Mesendoderm (in vitro differentiated cells): ENCODE measurements at regions not wholly inside any gene's neighbourhood (a gene's known extent, or its start where the extent isn't known, plus 50 kb on each side); places are given as distances from the start of the nearest gene placed in this dataset.
"Not testable (repeated sequence)": the region's sequence is repeated elsewhere in the genome, so short reads cannot be mapped to it uniquely, and the experiment has no call there.

Experiments used
- DNase-seq: peaks from one replicate; pipeline ENCODE4 v3.0.0; 2013
- H2AK5ac ChIP-seq: 2 replicates; pipeline ENCODE4 v1.6.1; 2013; ENCODE audit warnings: low read length, inconsistent platforms
- H2BK120ac ChIP-seq: 2 replicates; pipeline ENCODE4 v1.6.1; 2013; ENCODE audit warnings: low read depth, mild to moderate bottlenecking, low read length, moderate library complexity, mixed read lengths
- H2BK15ac ChIP-seq: replicated peaks from 2 replicates; pipeline ENCODE4 v1.6.1; 2013; ENCODE audit warnings: low read depth, mild to moderate bottlenecking, moderate library complexity
- H2BK5ac ChIP-seq: 2 replicates; pipeline ENCODE4 v1.6.1; 2013; ENCODE audit warnings: low read length, inconsistent platforms
- H3K18ac ChIP-seq: 2 replicates; pipeline ENCODE4 v1.6.1; 2013; ENCODE audit warnings: mild to moderate bottlenecking, low read length, mixed read lengths
- H3K23ac ChIP-seq: one replicate; pipeline ENCODE4 v1.6.1; 2013; ENCODE audit warnings: low read length
- H3K27ac ChIP-seq: 2 replicates; pipeline ENCODE4 v1.5.1; 2013; ENCODE audit warnings: low read depth, mild to moderate bottlenecking, inconsistent platforms, low read length, moderate library complexity
- H3K27me3 ChIP-seq: 2 replicates; pipeline ENCODE4 v1.6.1; 2013; ENCODE audit warnings: low read length, control low read depth, mild to moderate bottlenecking, inconsistent platforms; ENCODE audit not compliant: insufficient read depth, poor library complexity
- H3K36me3 ChIP-seq: 2 replicates; pipeline ENCODE4 v1.6.1; 2013; ENCODE audit warnings: low read length, inconsistent platforms; ENCODE audit not compliant: control insufficient read depth, insufficient read depth
- H3K4ac ChIP-seq: one replicate; pipeline ENCODE4 v1.6.1; 2013; ENCODE audit warnings: low read depth, mild to moderate bottlenecking, low read length, moderate library complexity
- H3K4me1 ChIP-seq: 2 replicates; pipeline ENCODE4 v1.6.1; 2013; ENCODE audit warnings: low read depth, low read length, inconsistent platforms; ENCODE audit not compliant: control insufficient read depth
- H3K4me2 ChIP-seq: 2 replicates; pipeline ENCODE4 v1.6.1; 2013; ENCODE audit warnings: low read length
- H3K4me3 ChIP-seq: 2 replicates; pipeline ENCODE4 v1.5.1; 2013; ENCODE audit warnings: mild to moderate bottlenecking, low read length
- H3K56ac ChIP-seq: one replicate; pipeline ENCODE4 v1.6.1; 2013; ENCODE audit warnings: low read length
- H3K79me1 ChIP-seq: 2 replicates; pipeline ENCODE4 v1.6.1; 2013; ENCODE audit warnings: low read length, inconsistent platforms
- H3K79me2 ChIP-seq: 2 replicates; pipeline ENCODE4 v1.6.1; 2013; ENCODE audit warnings: mild to moderate bottlenecking, low read length; ENCODE audit not compliant: control insufficient read depth, insufficient read depth
- H3K9ac ChIP-seq: 2 replicates; pipeline ENCODE4 v1.6.1; 2013; ENCODE audit warnings: low read length, inconsistent platforms
- H4K5ac ChIP-seq: one replicate; pipeline ENCODE4 v1.6.1; 2013; ENCODE audit warnings: low read length
- H4K8ac ChIP-seq: one replicate; pipeline ENCODE4 v1.6.1; 2013; ENCODE audit warnings: low read depth, mild to moderate bottlenecking, control low read depth, low read length, moderate library complexity
- WGBS: extraction: QIAGEN DNeasy Blood & Tissue Kit; methylation state at CpG from one replicate; pipeline ENCODE4 v1.1.7; 2013; ENCODE audit warnings: low lambda C conversion rate, missing lambda C conversion rate; ENCODE audit not compliant: insufficient coverage; ENCODE audit errors: extremely low coverage; 5-methylcytosine and 5-hydroxymethylcytosine counted together

- H2AK5ac ChIP-seq, result no peak overlapping the region
- no peaks in the 10 kb centered on the region for H3K36me3 ChIP-seq
- DNase-seq, result no peak
- no peak overlapping the region for H3K18ac ChIP-seq
- H2BK5ac ChIP-seq, result no peak overlapping the region
- H3K79me2 ChIP-seq, result no peaks in the 10 kb centered on the region
- H2BK120ac ChIP-seq, result no peak overlapping the region
- H2BK15ac ChIP-seq, result no peak overlapping the region
- no peak overlapping the region for H3K56ac ChIP-seq
- H3K23ac ChIP-seq, result no peak overlapping the region
- no peak overlapping the region for H4K8ac ChIP-seq
- no peaks in the 10 kb centered on the region for H3K4me1 ChIP-seq
- H3K27ac ChIP-seq, result no peak overlapping the region
- H3K4me2 ChIP-seq, result no peak overlapping the region
- H3K4ac ChIP-seq, result no peak overlapping the region
- H3K4me3 ChIP-seq, result no peak overlapping the region
- no CpG with 5 or more reads among the region's 3 CpGs for WGBS
- no peak overlapping the region for H4K5ac ChIP-seq
- no peaks in the 10 kb centered on the region for H3K79me1 ChIP-seq
- H3K27me3 ChIP-seq, result no peaks in the 10 kb centered on the region
- H3K9ac ChIP-seq, result no peak overlapping the region
These were observed 235.2 kb downstream of the TMEM26 start for GRCh38 chr10:61217851-61218565.

- H3K23ac ChIP-seq, result no peak overlapping the region
- no peaks in the 10 kb centered on the region for H3K79me1 ChIP-seq
- H3K9ac ChIP-seq, result no peak overlapping the region
- no peak overlapping the region for H4K8ac ChIP-seq
- H3K56ac ChIP-seq, result no peak overlapping the region
- H4K5ac ChIP-seq, result no peak overlapping the region
- DNase-seq, result no peak
- no peak overlapping the region for H3K4me2 ChIP-seq
- H3K27me3 ChIP-seq, result no peaks in the 10 kb centered on the region
- H3K4me1 ChIP-seq, result no peaks in the 10 kb centered on the region
- no peak overlapping the region for H3K27ac ChIP-seq
- no peak overlapping the region for H2AK5ac ChIP-seq
- H3K18ac ChIP-seq, result no peak overlapping the region
- H3K36me3 ChIP-seq, result no peaks in the 10 kb centered on the region
- H3K4ac ChIP-seq, result no peak overlapping the region
- no peaks in the 10 kb centered on the region for H3K79me2 ChIP-seq
- no peak overlapping the region for H3K4me3 ChIP-seq
- no CpG with 5 or more reads among the region's 1 CpG for WGBS
- no peak overlapping the region for H2BK120ac ChIP-seq
- H2BK15ac ChIP-seq, result no peak overlapping the region
- no peak overlapping the region for H2BK5ac ChIP-seq
These were observed 237.9 kb downstream of the TMEM26 start for GRCh38 chr10:61215246-61215645.

DNA sequence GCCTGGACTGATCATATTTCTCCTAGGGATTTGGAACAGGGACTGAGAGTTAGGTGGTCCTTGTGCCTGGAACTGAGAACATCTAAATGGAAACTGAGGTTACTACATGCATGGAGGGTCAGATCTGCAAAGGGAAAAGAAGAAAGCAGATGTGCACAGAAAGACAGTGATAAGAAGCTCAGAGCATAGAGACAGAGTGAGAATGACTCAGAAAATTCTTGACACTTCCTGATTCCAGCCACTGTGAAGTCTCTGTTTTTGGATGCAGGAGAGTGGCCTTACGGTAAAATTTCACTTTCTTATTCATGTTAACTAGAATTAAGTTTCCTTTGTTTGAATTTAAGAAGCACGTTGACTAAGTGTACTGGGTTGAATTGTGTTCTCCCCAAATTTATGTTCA is 241.7 kb downstream of the TMEM26 start:
- Histone ChIP-seq H2BK120ac (no peak overlapping the region), H3K18ac (no peak overlapping the region), H4K5ac (no peak overlapping the region), H3K27ac (no peak overlapping the region), H3K23ac (no peak overlapping the region), H4K8ac (no peak overlapping the region), H3K79me1 (no peaks in the 10 kb centered on the region), H3K56ac (no peak overlapping the region), H2AK5ac (no peak overlapping the region), H2BK15ac (no peak overlapping the region), H3K4ac (no peak overlapping the region), H3K4me3 (no peak overlapping the region), H3K4me1 (no peaks in the 10 kb centered on the region), H2BK5ac (no peak overlapping the region), H3K4me2 (no peak overlapping the region), H3K9ac (no peak overlapping the region), H3K36me3 (no peaks in the 10 kb centered on the region), H3K27me3 (no peaks in the 10 kb centered on the region), H3K79me2 (no peaks in the 10 kb centered on the region)
- peak; percentile 37 for DNase-seq
- WGBS, result no CpG with 5 or more reads among the region's 2 CpGs

- H3K23ac ChIP-seq, result no peak overlapping the region
- no peak overlapping the region for H2BK15ac ChIP-seq
- H3K79me1 ChIP-seq, result no peaks in the 10 kb centered on the region
- no peak overlapping the region for H3K4me2 ChIP-seq
- no peak overlapping the region for H2BK5ac ChIP-seq
- no peak overlapping the region for H4K8ac ChIP-seq
- H2BK120ac ChIP-seq, result no peak overlapping the region
- H3K27me3 ChIP-seq, result no peaks in the 10 kb centered on the region
- no peaks in the 10 kb centered on the region for H3K4me1 ChIP-seq
- H3K36me3 ChIP-seq, result no peaks in the 10 kb centered on the region
- H3K79me2 ChIP-seq, result no peaks in the 10 kb centered on the region
- H4K5ac ChIP-seq, result no peak overlapping the region
- DNase-seq, result no peak
- H3K4ac ChIP-seq, result no peak overlapping the region
- no peak overlapping the region for H3K4me3 ChIP-seq
- H3K9ac ChIP-seq, result no peak overlapping the region
- no CpG with 5 or more reads among the region's 1 CpG for WGBS
- H3K56ac ChIP-seq, result no peak overlapping the region
- no peak overlapping the region for H2AK5ac ChIP-seq
- no peak overlapping the region for H3K27ac ChIP-seq
- H3K18ac ChIP-seq, result no peak overlapping the region
These were observed 253.1 kb upstream of the RHOBTB1 start for GRCh38 chr10:61197057-61197456.

DNA sequence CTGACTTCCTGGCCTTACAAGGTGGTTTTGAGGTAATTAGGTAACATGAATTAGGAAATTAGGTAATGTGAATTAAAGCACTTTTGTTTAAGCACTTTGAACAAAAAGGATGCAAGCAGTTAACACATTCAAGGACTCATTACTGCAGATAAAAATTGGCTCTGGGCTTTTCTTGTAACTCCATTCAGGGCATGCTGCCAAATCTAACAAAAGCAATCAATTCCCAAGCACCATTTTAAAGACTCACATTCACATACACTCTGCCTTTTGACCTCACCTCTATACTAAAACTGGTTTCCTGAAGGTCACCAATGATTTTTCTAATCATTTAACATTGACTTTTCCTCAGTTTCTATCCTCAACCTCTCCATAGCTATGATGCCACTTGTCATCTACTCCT is 251.2 kb upstream of the RHOBTB1 start:
- Histone ChIP-seq H2BK5ac (no peak overlapping the region), H3K79me1 (no peaks in the 10 kb centered on the region), H3K4me1 (no peaks in the 10 kb centered on the region), H4K8ac (no peak overlapping the region), H3K18ac (no peak overlapping the region), H3K4ac (no peak overlapping the region), H2BK15ac (no peak overlapping the region), H3K56ac (no peak overlapping the region), H3K4me3 (no peak overlapping the region), H3K79me2 (no peaks in the 10 kb centered on the region), H2AK5ac (no peak overlapping the region), H2BK120ac (no peak overlapping the region), H3K23ac (no peak overlapping the region), H3K27ac (no peak overlapping the region), H3K4me2 (no peak overlapping the region), H3K27me3 (no peaks in the 10 kb centered on the region), H3K9ac (no peak overlapping the region), H3K36me3 (no peaks in the 10 kb centered on the region), H4K5ac (no peak overlapping the region)
- DNase-seq, result no peak

- H2AK5ac ChIP-seq, H3K56ac ChIP-seq, H3K4ac ChIP-seq, H4K8ac ChIP-seq, H3K4me1 ChIP-seq, H3K27me3 ChIP-seq, H3K27ac ChIP-seq, H2BK5ac ChIP-seq, H3K79me1 ChIP-seq, DNase-seq, H3K36me3 ChIP-seq, H3K4me3 ChIP-seq, H2BK120ac ChIP-seq, H3K4me2 ChIP-seq, H3K9ac ChIP-seq, H2BK15ac ChIP-seq, H3K23ac ChIP-seq, H3K18ac ChIP-seq, H4K5ac ChIP-seq, H3K79me2 ChIP-seq: not testable (repeated sequence)
- no CpG with 5 or more reads among the region's 2 CpGs for WGBS
These were observed 248.6 kb upstream of the RHOBTB1 start for GRCh38 chr10:61192589-61192988.
